Activated CD8-positive, alpha-beta memory T cell treated with anti-CD3 and anti-CD28 coated beads, Interleukin-2, amount 10 ng/mL, durations not matched to agents 7 days and 5 days (primary cell): ENCODE measurements at regions not wholly inside any gene's neighbourhood (a gene's known extent, or its start where the extent isn't known, plus 50 kb on each side); places are given as distances from the start of the nearest gene placed in this dataset.

ENCODE experiments used
- ATAC-seq: fragments of 150-1000 bp; cut with Tn5 transposase; one replicate; pipeline ENCODE4 v1.10.0; 2021; ENCODE audit warnings: moderate library complexity
- CTCF ChIA-PET: fragments of 350-600 bp; sonication (Branson Sonifier 250); formaldehyde crosslinking; loops from one replicate; lab custom pipeline; 2021; ENCODE audit warnings: antibody characterized with exemption; lab: Charles Lee
- DNase-seq: peaks from one replicate; pipeline ENCODE4 v3.0.0-alpha.2; 2020
- H3K27ac Mint-ChIP-seq: one replicate; pipeline ENCODE4 v1.8.0; 2021; ENCODE audit warnings: mild to moderate bottlenecking, mixed read lengths
- H3K27me3 Mint-ChIP-seq: one replicate; pipeline ENCODE4 v1.8.0; 2021; ENCODE audit warnings: mixed read lengths
- H3K36me3 Mint-ChIP-seq: one replicate; pipeline ENCODE4 v1.8.0; 2021; ENCODE audit warnings: mild to moderate bottlenecking, mixed read lengths
- H3K4me1 Mint-ChIP-seq: one replicate; pipeline ENCODE4 v1.8.0; 2021; ENCODE audit warnings: mixed read lengths
- H3K4me3 Mint-ChIP-seq: one replicate; pipeline ENCODE4 v1.8.0; 2021; ENCODE audit warnings: mild to moderate bottlenecking, moderate library complexity, mixed read lengths
- H3K9me3 Mint-ChIP-seq: one replicate; pipeline ENCODE4 v1.8.0; 2022; ENCODE audit warnings: low read depth, mixed read lengths

DNA sequence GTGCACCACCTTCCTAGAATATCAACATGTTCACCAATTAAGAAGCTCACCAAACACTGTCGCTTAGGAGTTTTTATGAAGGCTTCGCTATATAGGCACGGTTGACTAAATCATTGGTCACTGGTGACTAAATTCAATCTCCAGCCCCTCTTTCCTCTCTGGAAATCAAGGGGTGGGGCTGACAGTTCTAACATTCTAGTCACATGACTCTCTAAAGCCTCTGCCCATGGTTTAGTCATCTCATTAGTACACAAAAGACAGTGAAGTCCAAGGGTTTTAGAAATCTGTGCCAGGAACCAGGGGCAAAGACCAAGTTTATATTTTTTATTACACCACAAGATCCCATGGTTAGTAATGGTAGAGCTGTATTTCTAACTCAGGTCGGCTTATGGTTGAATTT lies 243.2 kb downstream of the ELAVL2 start:
- DNase-seq (no peak), ATAC-seq (no peak)
- Mint-ChIP-seq H3K36me3 (no peaks in the 10 kb centered on the region), H3K4me1 (no peaks in the 10 kb centered on the region), H3K27ac (no peak overlapping the region), H3K9me3 (peaks cover 7% of the 10 kb centered on the region), H3K27me3 (no peaks in the 10 kb centered on the region), H3K4me3 (no peak overlapping the region)
- CTCF ChIA-PET = no interaction called here

DNA sequence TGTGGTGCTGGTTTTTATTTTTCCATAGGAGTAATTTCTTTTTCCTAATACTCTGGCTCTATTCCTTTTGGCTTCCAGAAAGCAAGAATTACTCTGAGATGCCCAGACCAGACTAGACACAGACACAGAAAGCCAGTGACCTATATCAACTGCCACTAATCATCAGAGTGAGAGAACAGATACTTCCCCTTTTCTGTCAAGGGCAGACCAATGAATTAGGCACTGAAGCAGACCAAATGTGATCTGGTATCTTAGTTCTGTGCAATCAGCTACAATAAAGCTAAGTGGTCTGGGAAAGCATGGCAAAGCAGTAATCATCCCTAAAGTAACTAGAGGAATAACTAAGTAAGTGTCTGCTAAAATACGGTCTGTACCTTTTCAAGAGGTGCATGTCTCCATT lies 239.1 kb downstream of the ELAVL2 start:
- no peak for DNase-seq
- Mint-ChIP-seq H3K27ac (no peak overlapping the region), H3K27me3 (no peaks in the 10 kb centered on the region), H3K9me3 (peaks cover 9% of the 10 kb centered on the region), H3K4me1 (peaks cover 13% of the 10 kb centered on the region), H3K4me3 (no peak overlapping the region), H3K36me3 (no peaks in the 10 kb centered on the region)
- no peak for ATAC-seq
- CTCF ChIA-PET = no interaction called here

DNA sequence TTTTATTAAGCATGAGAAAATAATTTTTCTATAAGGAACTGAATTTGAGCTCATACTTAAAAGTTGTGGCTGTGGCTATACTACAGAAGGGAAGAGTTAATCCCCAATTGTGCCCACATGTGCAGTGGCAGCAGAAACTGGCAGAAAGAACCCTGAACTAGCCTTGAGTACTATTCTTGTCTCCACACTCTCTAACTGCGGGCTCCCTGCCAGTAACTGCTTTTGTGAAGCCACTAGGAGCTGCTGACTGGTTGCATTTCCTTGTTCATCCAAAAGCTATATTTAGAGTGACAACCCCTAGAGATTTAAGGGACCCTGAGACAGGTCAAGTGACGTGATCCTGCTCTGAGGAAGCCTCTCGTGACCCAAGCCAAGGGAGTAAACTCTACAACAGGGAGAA lies 238.6 kb downstream of the ELAVL2 start:
- CTCF ChIA-PET = no interaction called here
- Mint-ChIP-seq H3K36me3 (no peaks in the 10 kb centered on the region), H3K27ac (no peak overlapping the region), H3K4me1 (peaks cover 14% of the 10 kb centered on the region), H3K27me3 (no peaks in the 10 kb centered on the region), H3K4me3 (no peak overlapping the region), H3K9me3 (peaks cover 9% of the 10 kb centered on the region)
- ATAC-seq (no peak), DNase-seq (no peak)

DNA sequence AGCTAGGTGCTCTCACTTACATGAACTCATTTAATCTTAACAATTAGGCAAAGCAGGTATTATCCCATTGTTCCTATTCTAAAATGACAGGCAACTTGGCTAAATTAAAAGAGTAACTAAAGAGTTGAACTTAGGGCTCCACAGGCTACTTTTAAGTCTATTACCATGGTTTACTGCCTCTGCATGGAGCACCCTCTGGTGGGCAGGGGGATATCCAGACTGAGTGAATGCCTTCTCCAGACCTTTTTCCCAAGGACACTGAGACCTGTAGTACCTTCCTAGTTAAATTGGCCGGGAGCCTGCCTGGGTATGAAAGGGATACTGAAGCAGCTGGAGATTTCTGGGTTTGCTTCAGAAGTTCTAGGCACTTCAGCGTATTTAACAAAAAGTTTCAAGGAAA lies 238.1 kb downstream of the ELAVL2 start:
- Mint-ChIP-seq H3K9me3 (peaks cover 9% of the 10 kb centered on the region), H3K27ac (no peak overlapping the region), H3K36me3 (no peaks in the 10 kb centered on the region), H3K27me3 (no peaks in the 10 kb centered on the region), H3K4me3 (no peak overlapping the region), H3K4me1 (peaks cover 14% of the 10 kb centered on the region)
- DNase-seq (no peak), ATAC-seq (no peak)
- CTCF ChIA-PET = no interaction called here

DNA sequence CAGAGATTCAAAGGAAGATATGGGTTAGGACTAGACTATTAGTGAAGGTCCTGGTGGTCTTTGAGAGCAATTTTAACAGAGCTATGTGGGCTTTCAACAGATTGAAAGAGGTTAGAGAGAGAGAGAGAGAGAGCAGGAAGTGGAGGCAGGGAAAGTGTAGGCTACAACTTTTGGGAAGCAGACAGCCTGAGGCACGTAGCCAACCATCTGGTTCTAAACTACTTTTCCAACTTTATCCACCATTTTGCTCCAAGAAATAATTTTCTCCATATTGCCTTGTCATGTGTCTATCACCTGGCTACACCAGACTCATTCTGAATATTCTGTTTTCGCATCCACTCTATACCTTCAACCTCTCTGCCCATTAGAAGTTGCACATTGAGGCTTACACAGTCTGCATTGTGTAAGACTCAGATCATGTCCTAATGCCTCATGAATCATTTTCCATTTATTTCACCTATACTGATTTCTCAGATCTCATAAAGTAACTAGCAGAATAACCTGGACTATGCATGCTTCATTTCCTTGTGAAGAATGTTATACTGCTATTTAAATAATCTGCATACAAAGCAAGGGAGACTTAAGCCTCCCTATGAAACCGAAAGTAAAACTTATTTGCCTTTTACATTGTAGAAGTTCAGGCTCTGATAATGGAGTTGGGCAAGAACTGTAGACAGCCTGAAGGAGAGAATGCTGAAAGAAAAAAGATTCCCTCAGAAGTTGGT lies 235.6 kb downstream of the ELAVL2 start:
- CTCF ChIA-PET = no interaction called here
- H3K27me3 Mint-ChIP-seq = no peaks in the 10 kb centered on the region
- no peak overlapping the region for H3K27ac Mint-ChIP-seq
- DNase-seq (no peak), ATAC-seq (no peak)
- H3K4me1 Mint-ChIP-seq = peaks cover 14% of the 10 kb centered on the region
- peaks cover 6% of the 10 kb centered on the region for H3K9me3 Mint-ChIP-seq
- H3K4me3 Mint-ChIP-seq = peak overlapping the region; percentile 40
- no peaks in the 10 kb centered on the region for H3K36me3 Mint-ChIP-seq

DNA sequence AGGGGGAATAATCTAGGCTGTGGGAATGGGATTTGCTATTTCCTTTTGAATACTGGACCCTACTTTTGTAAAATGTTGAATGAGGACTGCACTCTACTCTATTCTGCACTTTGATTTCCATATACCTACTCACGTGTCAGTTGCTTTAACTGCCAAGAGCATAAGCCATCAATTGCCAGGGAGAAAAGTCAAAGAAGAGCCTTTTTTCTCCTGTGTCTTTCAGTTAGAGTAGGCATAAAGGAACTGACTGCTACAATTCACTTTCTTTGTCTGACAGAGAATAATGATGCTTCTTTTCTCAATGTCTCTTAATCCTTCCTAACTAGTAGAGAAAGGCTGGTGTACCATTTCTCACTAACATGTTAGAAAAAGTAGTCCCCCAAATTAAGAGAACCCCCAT lies 231.6 kb downstream of the ELAVL2 start:
- peaks cover 6% of the 10 kb centered on the region for H3K9me3 Mint-ChIP-seq
- no peak for DNase-seq
- no peak overlapping the region for H3K27ac Mint-ChIP-seq
- peaks cover 14% of the 10 kb centered on the region for H3K4me1 Mint-ChIP-seq
- CTCF ChIA-PET = no interaction called here
- no peak overlapping the region for H3K4me3 Mint-ChIP-seq
- no peak for ATAC-seq
- no peaks in the 10 kb centered on the region for H3K36me3 Mint-ChIP-seq
- H3K27me3 Mint-ChIP-seq = no peaks in the 10 kb centered on the region

DNA sequence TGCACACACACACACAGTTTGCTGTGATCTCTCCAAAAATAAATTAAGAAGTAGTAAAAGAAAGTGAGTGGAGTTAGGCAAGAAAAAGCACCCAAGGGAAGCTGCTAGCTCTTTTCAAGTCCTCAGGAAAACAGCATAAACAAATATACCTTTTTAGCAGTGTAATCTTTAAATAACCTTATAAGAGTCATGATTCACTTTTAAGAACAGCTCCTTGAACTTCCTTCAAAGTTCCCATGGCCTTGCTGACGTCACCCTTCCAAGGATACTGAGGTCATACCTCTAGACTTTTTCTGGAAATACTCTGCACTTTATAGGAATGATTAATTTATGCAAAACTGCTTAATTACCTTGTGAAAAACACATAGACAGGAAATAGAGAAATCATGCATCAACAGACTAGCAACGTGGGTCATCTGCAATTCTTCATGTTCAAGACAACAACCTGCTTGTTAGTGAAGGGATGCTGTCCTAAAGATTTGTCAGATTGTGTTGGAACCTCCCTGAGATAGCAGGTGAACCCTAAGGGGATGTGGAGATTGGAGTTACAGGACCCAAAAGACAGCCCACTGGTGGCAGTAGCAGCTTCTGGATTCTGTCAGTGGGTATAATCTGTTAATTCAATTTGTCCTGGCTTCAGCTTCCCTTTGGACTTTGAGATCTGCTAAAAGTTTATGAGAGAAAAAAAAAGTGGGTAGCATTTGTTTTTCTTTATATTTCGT lies 229.0 kb downstream of the ELAVL2 start:
- CTCF ChIA-PET = no interaction called here

DNA sequence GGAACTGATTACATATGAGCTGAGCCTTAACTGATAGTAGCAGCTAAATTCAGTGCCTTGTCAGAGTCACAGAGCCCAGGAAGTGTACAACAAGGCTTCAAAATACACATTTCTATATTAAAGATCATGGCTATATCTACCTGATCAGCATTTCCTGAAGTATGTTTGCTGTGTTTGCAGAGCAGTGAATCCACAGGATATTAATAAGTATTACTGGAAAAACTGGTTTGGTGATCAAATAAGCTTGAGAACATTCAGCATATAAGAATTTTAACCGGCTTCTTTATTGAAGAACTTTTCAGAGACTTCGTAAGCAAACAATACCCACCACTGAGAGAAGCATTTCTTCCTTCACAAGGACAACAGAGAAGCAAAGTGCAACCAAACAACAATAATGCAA lies 227.0 kb downstream of the ELAVL2 start:
- Mint-ChIP-seq H3K4me3 (no peak overlapping the region), H3K9me3 (no peaks in the 10 kb centered on the region), H3K36me3 (no peaks in the 10 kb centered on the region), H3K4me1 (no peaks in the 10 kb centered on the region), H3K27ac (no peak overlapping the region), H3K27me3 (no peaks in the 10 kb centered on the region)
- CTCF ChIA-PET = no interaction called here
- ATAC-seq (no peak), DNase-seq (no peak)

More for the DNA sequence above, 229.0 kb downstream of the ELAVL2 start:
- no peak for ATAC-seq
- no peaks in the 10 kb centered on the region for H3K36me3 Mint-ChIP-seq
- DNase-seq = no peak
- no peak overlapping the region for H3K4me3 Mint-ChIP-seq
- H3K9me3 Mint-ChIP-seq = no peaks in the 10 kb centered on the region
- H3K27me3 Mint-ChIP-seq = no peaks in the 10 kb centered on the region
- no peak overlapping the region for H3K27ac Mint-ChIP-seq
- H3K4me1 Mint-ChIP-seq = no peaks in the 10 kb centered on the region

DNA sequence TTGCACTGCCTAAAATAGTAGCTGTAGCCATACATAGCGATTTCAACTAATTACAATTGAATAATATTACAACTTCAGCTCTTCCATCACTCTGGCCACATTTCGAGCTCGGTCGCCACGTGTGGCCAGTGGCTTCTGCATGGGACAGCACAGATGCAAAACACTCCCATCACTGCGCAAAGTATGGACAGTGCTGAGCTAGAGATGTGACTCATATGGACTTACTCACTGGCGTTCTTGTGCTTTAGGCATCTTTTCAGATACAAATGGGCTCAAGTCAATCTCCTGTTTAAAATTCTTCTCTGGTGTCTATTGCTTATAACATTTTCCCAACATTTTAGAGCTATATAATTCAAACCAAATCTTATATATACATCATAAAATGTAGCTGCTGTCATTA lies 222.7 kb downstream of the ELAVL2 start:
- Mint-ChIP-seq H3K4me3 (no peak overlapping the region), H3K4me1 (no peaks in the 10 kb centered on the region), H3K27ac (no peak overlapping the region), H3K36me3 (no peaks in the 10 kb centered on the region), H3K27me3 (no peaks in the 10 kb centered on the region), H3K9me3 (no peaks in the 10 kb centered on the region)
- CTCF ChIA-PET = no interaction called here
- DNase-seq (no peak), ATAC-seq (no peak)

DNA sequence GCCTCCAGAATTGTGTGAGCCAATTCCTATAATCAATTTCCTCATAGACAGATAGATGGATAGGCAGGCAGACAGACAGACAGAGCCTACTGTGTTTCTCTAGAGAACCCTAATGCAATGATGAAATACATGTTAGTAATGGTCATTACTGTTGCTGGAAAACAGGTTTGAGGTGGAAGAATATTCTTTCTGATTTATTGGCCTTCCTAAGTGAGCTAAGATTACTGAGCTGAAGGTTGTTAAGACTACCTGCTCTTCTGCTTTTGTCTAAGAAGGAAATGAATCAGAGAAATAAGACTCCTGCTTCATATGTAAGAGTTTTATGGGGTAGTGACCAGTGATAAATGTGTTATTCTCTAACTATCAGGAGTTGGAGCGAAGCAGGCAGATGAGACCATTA lies 219.9 kb downstream of the ELAVL2 start:
- H3K9me3 Mint-ChIP-seq = peaks cover 3% of the 10 kb centered on the region
- no peak for DNase-seq
- no peaks in the 10 kb centered on the region for H3K4me1 Mint-ChIP-seq
- H3K36me3 Mint-ChIP-seq = no peaks in the 10 kb centered on the region
- no peak overlapping the region for H3K27ac Mint-ChIP-seq
- CTCF ChIA-PET = no interaction called here
- H3K4me3 Mint-ChIP-seq = no peak overlapping the region
- no peak for ATAC-seq
- no peaks in the 10 kb centered on the region for H3K27me3 Mint-ChIP-seq

DNA sequence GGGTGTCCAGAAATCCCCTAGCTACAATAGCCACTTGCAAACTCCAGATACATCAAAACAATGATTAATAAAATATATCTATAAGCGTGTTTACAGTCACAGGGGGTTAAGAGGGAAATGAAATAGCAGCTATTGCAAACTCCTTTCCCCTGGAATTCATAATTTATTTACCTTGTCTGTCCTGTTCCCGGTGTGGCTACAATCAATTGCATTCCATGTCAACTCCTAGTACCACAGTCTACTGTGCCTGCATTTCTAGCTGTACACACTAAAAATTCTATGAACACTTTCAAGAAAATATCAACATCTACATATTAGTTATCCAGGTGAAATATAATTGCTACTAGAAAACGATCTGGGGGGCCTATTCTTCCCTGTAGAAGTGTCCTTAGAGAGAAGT lies 217.6 kb downstream of the ELAVL2 start:
- no peak overlapping the region for H3K27ac Mint-ChIP-seq
- no peak overlapping the region for H3K4me3 Mint-ChIP-seq
- DNase-seq (no peak), ATAC-seq (no peak)
- peaks cover 3% of the 10 kb centered on the region for H3K9me3 Mint-ChIP-seq
- CTCF ChIA-PET = no interaction called here
- H3K27me3 Mint-ChIP-seq = no peaks in the 10 kb centered on the region
- no peaks in the 10 kb centered on the region for H3K36me3 Mint-ChIP-seq
- no peaks in the 10 kb centered on the region for H3K4me1 Mint-ChIP-seq

DNA sequence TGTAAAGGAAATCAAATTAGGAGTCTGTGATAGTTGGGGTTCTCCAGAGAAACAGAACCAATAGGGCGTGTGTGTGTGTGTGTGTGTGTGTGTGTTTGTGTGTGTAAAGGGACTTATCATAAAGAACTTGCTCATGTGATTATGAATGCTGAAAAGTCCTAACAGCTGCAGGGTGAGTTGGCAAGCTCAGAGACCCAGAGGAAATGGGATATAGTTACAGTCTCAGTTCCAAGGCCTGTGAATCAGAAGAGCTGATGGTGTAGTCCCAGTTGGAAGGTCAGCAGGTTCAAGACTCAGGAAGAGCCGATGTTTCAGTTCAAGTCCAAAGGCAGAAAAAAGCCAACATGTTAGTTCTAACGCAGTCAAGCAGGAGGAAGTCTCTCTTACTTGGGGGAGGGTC lies 214.2 kb downstream of the ELAVL2 start:
- no peaks in the 10 kb centered on the region for H3K4me1 Mint-ChIP-seq
- CTCF ChIA-PET = no interaction called here

DNA sequence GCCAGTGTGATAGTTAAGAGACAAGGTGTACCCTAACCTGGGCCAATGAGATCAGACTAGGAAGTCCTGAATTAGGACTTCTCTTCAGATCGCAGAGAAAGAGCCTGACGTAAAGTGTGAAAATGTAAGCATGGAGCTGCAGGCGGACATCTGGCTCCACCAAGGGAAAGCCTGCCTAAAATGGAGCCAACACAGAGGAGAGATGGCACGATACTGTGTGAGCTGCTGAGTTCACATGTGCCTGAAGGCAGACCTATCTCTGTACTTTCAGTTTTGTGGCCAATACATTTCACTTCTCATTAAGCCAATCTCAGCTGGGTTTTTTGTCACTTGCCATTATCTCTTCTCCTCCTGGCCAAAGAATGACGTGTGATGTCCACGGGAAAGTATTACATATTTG lies 210.5 kb downstream of the ELAVL2 start:
- Mint-ChIP-seq H3K4me1 (no peaks in the 10 kb centered on the region), H3K4me3 (no peak overlapping the region), H3K27ac (no peak overlapping the region), H3K9me3 (no peaks in the 10 kb centered on the region), H3K36me3 (no peaks in the 10 kb centered on the region), H3K27me3 (no peaks in the 10 kb centered on the region)
- CTCF ChIA-PET = no interaction called here
- DNase-seq (no peak), ATAC-seq (no peak)

More for the DNA sequence above, 214.2 kb downstream of the ELAVL2 start:
- no peaks in the 10 kb centered on the region for H3K36me3 Mint-ChIP-seq
- no peak overlapping the region for H3K4me3 Mint-ChIP-seq
- H3K27me3 Mint-ChIP-seq = no peaks in the 10 kb centered on the region
- DNase-seq (no peak), ATAC-seq (no peak)
- H3K9me3 Mint-ChIP-seq = peaks cover 3% of the 10 kb centered on the region
- H3K27ac Mint-ChIP-seq = no peak overlapping the region

DNA sequence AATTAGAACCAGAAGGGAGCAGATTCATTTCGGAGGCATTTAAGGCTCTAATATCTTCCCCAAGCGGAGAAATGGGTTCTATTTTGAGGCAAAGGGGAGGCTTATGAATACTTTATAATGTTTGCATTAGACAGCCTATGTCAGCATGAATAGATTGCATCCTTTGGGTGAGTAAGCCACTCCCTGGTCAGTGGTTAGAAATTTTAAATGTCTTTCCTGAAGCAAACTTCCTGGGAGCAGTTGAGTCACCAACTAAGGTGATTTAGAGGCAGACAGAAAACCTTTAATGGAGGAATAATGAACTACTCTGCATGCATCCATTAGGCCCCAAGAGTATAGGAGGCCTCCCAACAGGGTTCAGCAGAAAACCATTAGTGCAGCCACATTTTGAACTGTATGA lies 204.9 kb downstream of the ELAVL2 start:
- no peaks in the 10 kb centered on the region for H3K9me3 Mint-ChIP-seq
- ATAC-seq = no peak
- CTCF ChIA-PET = no interaction called here

More for the DNA sequence above, 204.9 kb downstream of the ELAVL2 start:
- no peak for DNase-seq
- H3K4me3 Mint-ChIP-seq = no peak overlapping the region
- no peaks in the 10 kb centered on the region for H3K27me3 Mint-ChIP-seq
- no peak overlapping the region for H3K27ac Mint-ChIP-seq
- no peaks in the 10 kb centered on the region for H3K4me1 Mint-ChIP-seq
- no peaks in the 10 kb centered on the region for H3K36me3 Mint-ChIP-seq
